Ammon's horn (tissue), 1 donor: ENCODE measurements at regions not wholly inside any gene's neighbourhood (a gene's known extent, or its start where the extent isn't known, plus 50 kb on each side); places are given as distances from the start of the nearest gene placed in this dataset.
"Not testable (repeated sequence)": the region's sequence is repeated elsewhere in the genome, so short reads cannot be mapped to it uniquely, and the experiment has no call there.

Experiments
- DNase-seq: peaks from one replicate; pipeline ENCODE4 v3.0.0-alpha.2; 2016; ENCODE audit warnings: low spot score

DNA sequence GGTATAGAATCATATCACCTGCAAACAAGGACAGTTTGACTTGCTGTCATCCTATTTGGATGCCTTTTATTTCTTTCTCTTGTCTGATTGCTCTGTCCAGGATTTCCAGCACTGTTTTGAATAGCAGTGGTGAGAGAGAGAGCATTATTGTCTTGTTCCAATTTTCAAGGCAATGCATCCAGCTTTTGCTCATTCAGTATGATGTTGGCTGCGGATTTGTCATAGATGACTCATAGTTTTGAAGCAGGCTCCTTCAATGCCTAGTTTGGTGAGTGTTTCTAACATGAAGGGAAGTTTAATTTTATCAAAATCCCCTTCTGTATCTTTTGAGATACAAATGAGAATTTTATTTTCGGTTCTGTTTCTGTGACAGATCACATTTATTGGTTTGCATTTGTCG, 518.9 kb downstream of the PCDH11X start:
- not testable (repeated sequence) for DNase-seq

DNA sequence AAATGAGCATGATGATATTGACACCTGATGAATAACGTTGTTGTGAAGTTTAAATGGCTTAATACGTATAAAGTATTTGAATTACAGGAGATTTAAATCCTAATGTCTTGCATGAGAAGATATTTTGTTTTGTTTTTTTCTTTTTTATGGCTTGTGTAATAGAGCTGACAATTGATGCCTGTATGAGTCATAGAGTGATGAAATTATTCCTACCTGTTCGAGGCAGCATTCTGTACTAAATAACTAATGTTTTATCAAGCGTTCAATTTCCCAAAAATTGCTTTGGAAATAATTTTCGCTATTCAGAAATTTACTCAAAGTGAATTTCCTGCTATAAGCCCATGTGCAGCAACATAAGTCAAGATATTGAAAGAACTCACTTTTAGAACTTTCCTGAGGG, 554.0 kb downstream of the PCDH11X start:
- not testable (repeated sequence) for DNase-seq

DNA sequence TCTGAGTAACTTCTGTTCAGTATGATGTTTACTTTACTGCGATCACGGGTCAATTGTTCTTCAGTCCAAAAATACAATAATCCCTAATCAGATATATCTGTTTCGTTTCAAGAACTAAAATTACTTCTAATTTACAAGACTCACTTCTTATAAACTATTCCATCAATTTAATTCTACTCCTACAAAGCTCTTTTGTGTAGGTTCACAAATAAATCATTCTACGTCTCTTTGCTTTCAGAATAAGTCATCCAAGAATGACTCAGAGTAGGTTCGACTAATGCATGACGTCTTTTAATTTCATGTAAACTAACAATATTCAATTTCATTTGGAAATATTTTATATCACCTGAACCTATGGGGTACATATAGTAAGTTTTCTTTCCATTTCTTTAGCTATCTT, 571.9 kb downstream of the PCDH11X start:
- not testable (repeated sequence) for DNase-seq

DNA sequence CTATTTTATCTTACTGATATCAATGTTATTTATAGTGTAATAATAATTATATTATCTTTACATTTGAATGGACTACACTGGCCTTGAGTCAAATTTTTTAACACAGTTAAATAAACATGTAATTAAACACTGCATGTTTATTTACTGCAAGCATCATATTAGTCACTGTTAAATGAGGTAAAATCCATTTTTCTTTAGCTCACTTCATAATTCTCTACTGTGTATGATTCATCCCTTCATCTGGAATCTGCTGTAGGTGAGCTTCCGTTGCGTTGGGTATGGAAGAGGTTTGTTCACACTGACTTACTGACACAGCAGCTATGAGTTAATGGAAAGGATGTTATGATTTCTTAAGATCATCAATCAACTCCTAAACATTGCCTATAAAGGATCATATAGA, 572.3 kb downstream of the PCDH11X start:
- DNase-seq = no peak
